Endothelial cell of umbilical vein (primary cell): ENCODE measurements at regions not wholly inside any gene's neighbourhood (a gene's known extent, or its start where the extent isn't known, plus 50 kb on each side); places are given as distances from the start of the nearest gene placed in this dataset.

Source experiments
- BruUV-seq: library from RNA; stranded (reverse); fragments of 400-500 nt; replicated peaks from 2 replicates; lab custom pipeline; 2021; lab: Mats Ljungman, UMichigan
- CTCF ChIA-PET: fragments of 300-600, 350-600 bp; sonication (Branson Sonifier 250); formaldehyde crosslinking; loops from one replicate; lab custom pipeline; 2021; ENCODE audit warnings: antibody characterized with exemption, inconsistent platforms; lab: Charles Lee
- POLR2A ChIA-PET: fragments of 300-600, 350-600 bp; sonication (Branson Sonifier 250); formaldehyde crosslinking; loops from one replicate; lab custom pipeline; 2021; ENCODE audit warnings: antibody characterized with exemption, inconsistent platforms; lab: Charles Lee
- DNase-seq: peaks from one replicate; pipeline ENCODE4 v3.0.0-alpha.2; 2011; ENCODE audit warnings: low read depth, low spot score
- FAIRE-seq: peaks from 2 replicates; lab custom pipeline; 2011; peaks lifted over from hg19 to GRCh38; lab: Jason Lieb, UNC
- H2AFZ ChIP-seq: 2 replicates; pipeline ENCODE4 v1.6.0; 2012; ENCODE audit warnings: low read depth, low read length, control low read depth, inconsistent platforms
- H3K27ac ChIP-seq: 2 replicates; pipeline ENCODE4 v1.5.1; 2011; ENCODE audit warnings: low read depth, mild to moderate bottlenecking, control low read depth, low read length, moderate library complexity; ENCODE audit not compliant: insufficient read depth
- H3K27me3 ChIP-seq, 2 experiments: 2 replicates each; pipeline versions ENCODE4 v1.6.0 to v1.6.1; 2011; ENCODE audit warnings: low read length in 2 of 2, mixed read lengths in 1 of 2; ENCODE audit not compliant: control insufficient read depth in 2 of 2, insufficient read depth in 2 of 2
- H3K36me3 ChIP-seq, 2 experiments: 2 replicates in 1 of 2; 3 replicates in 1 of 2; pipeline ENCODE4 v1.5.1; 2011; ENCODE audit warnings: low read length in 2 of 2, mild to moderate bottlenecking in 1 of 2, moderate library complexity in 1 of 2; ENCODE audit not compliant: control insufficient read depth in 2 of 2, insufficient read depth in 2 of 2; ENCODE audit errors: extremely low read depth in 1 of 2
- H3K4me1 ChIP-seq: 3 replicates; pipeline ENCODE4 v1.5.1; 2011; ENCODE audit warnings: mild to moderate bottlenecking, low read length; ENCODE audit not compliant: control insufficient read depth, insufficient read depth; ENCODE audit errors: extremely low read depth
- H3K4me2 ChIP-seq: 2 replicates; pipeline ENCODE4 v1.6.1; 2011; ENCODE audit warnings: low read length, control low read depth, mixed read lengths; ENCODE audit not compliant: insufficient read depth
- H3K4me3 ChIP-seq, 3 experiments: fragments of 200-600 bp in 1 of 3; sonication (generic), shearing (Covaris generic) in 1 of 3; replicated peaks in 1 of 3; 2 replicates each; pipeline ENCODE4 v1.5.1; 2011 to 2016; ENCODE audit warnings: control low read depth in 3 of 3, low read length in 3 of 3, mild to moderate bottlenecking in 2 of 3, inconsistent platforms in 1 of 3, low read depth in 1 of 3, moderate library complexity in 1 of 3; ENCODE audit not compliant: insufficient read depth in 1 of 3
- H3K79me2 ChIP-seq: 2 replicates; pipeline ENCODE4 v1.6.0; 2012; ENCODE audit warnings: low read length, inconsistent platforms; ENCODE audit not compliant: control insufficient read depth, insufficient read depth
- H3K9ac ChIP-seq: replicated peaks from 2 replicates; pipeline ENCODE3; 2011; ENCODE audit warnings: low read length, control low read depth; ENCODE audit not compliant: insufficient read depth; ENCODE audit errors: extremely low read depth
- H3K9me1 ChIP-seq: replicated peaks from 3 replicates; pipeline ENCODE4 v1.6.0; 2011; ENCODE audit warnings: mild to moderate bottlenecking, low read length; ENCODE audit not compliant: control insufficient read depth, insufficient read depth; ENCODE audit errors: extremely low read depth
- H3K9me3 ChIP-seq: replicated peaks from 2 replicates; pipeline ENCODE4 v1.5.1; 2012; ENCODE audit warnings: low read length, inconsistent platforms; ENCODE audit not compliant: control insufficient read depth, insufficient read depth
- H4K20me1 ChIP-seq: replicated peaks from 2 replicates; pipeline ENCODE3; 2011; ENCODE audit warnings: mild to moderate bottlenecking, low read length; ENCODE audit not compliant: control insufficient read depth, insufficient read depth; ENCODE audit errors: extremely low read depth
- CTCF ChIP-seq, 2 donors: IDR thresholded peaks; 1 replicate in 1 of 2; 2 replicates in 1 of 2; pipeline ENCODE4 v1.5.1; 2011; ENCODE audit warnings: low read length in 2 of 2, mild to moderate bottlenecking in 2 of 2, moderate library complexity in 2 of 2, control low read depth in 1 of 2, inconsistent platforms in 1 of 2, low read depth in 1 of 2; ENCODE audit not compliant: insufficient read depth in 1 of 2; ENCODE audit errors: extremely low read depth in 1 of 2
- EZH2 ChIP-seq: IDR thresholded peaks from 2 replicates; pipeline ENCODE4 v1.6.1; 2012; ENCODE audit warnings: borderline replicate concordance, low read depth, mild to moderate bottlenecking, moderate library complexity, low read length, inconsistent platforms; ENCODE audit not compliant: severe bottlenecking
- FOS ChIP-seq: IDR thresholded peaks from 2 replicates; pipeline ENCODE4 v1.6.1; 2011; ENCODE audit warnings: mild to moderate bottlenecking, low read length, moderate library complexity, borderline replicate concordance; ENCODE audit not compliant: insufficient read depth
- GATA2 ChIP-seq: IDR thresholded peaks from 2 replicates; pipeline ENCODE4 v1.7.0; 2011; ENCODE audit warnings: low read depth, mild to moderate bottlenecking, moderate library complexity, mixed read lengths, low read length; ENCODE audit not compliant: insufficient read length, insufficient read depth
- JUN ChIP-seq: IDR thresholded peaks from 2 replicates; pipeline ENCODE4 v1.6.1; 2011; ENCODE audit warnings: borderline replicate concordance, low read depth; ENCODE audit not compliant: insufficient read length, insufficient read depth
- MYC ChIP-seq: IDR thresholded peaks from one replicate; pipeline ENCODE4 v1.6.1; 2011; ENCODE audit warnings: mild to moderate bottlenecking, low read depth, low read length
- POLR2A ChIP-seq: IDR thresholded peaks from 2 replicates; pipeline ENCODE4 v1.6.1; 2012; ENCODE audit warnings: low read depth, mild to moderate bottlenecking, control low read depth, low read length
- POLR2AphosphoS5 ChIP-seq: IDR thresholded peaks from 2 replicates; pipeline ENCODE4 v1.6.1; 2012; ENCODE audit warnings: low read depth, mild to moderate bottlenecking, control low read depth, low read length, moderate library complexity; ENCODE audit not compliant: insufficient read depth
- dilution Hi-C: fragments of 300-500 bp; cut with MboI; formaldehyde crosslinking; loops from one replicate; pipeline ENCODE4 v1.15.0; 2019; ENCODE audit warnings: low sequenced_read_pairs; ENCODE audit not compliant: extremely low pct_ligation_motif_present
- intact Hi-C: fragments of 100-400 bp; cut with micrococcal nuclease; formaldehyde crosslinking; loops from one replicate; pipeline ENCODE4 v1.10.0; 2022
- TF ChIP-seq, protein P1 (sequence below): IDR thresholded peaks from 2 replicates; pipeline ENCODE4 v1.6.1; 2011; ENCODE audit not compliant: insufficient read depth, insufficient read length

DNA sequence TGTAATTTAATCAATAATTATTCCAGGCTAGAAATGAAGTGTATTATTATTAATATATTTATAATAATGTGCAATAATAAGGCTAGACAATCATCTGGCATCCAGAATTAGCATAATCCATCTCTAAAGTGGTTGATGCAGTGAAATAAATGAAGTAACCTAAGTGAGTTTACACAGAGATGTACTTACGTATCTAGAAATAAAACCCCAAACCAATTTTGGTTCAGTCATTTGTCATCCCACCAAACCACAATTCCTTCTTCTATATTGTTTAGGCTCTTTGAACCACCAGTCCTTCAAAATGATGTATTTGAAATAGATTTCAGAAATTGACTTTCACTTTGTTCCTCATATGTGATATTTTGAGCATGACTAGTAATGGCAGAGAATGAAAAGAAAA is 247.6 kb upstream of the MIR17HG start:
- H4K20me1 ChIP-seq, result no peaks in the 10 kb centered on the region
- no peak overlapping the region for H3K27ac ChIP-seq
- TF ChIP-seq, protein P1, sequence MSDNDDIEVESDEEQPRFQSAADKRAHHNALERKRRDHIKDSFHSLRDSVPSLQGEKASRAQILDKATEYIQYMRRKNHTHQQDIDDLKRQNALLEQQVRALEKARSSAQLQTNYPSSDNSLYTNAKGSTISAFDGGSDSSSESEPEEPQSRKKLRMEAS, result no peak
- TF ChIP-seq MYC (no peak), FOS (no peak), POLR2A (no peak), POLR2AphosphoS5 (no peak), GATA2 (no peak), JUN (no peak), CTCF (IDR thresholded peaks at IDR 0.05; ENCODE audit: extremely low read depth in 1 of 2, insufficient read depth in 1 of 2, low read depth in 1 of 2, low read length in 2 of 2) (no peak), EZH2 (no peak)
- no peak overlapping the region for H3K4me2 ChIP-seq
- no peaks in the 10 kb centered on the region for H3K27me3 ChIP-seq
- no peak for FAIRE-seq
- H3K36me3 ChIP-seq, result no peaks in the 10 kb centered on the region
- no TSS peak for BruUV-seq
- no peaks in the 10 kb centered on the region for H3K4me1 ChIP-seq
- no peaks in the 10 kb centered on the region for H3K9me1 ChIP-seq
- no peak overlapping the region for H3K4me3 ChIP-seq
- intact Hi-C loops (no loop called here), dilution Hi-C loops (no loop called here)
- CTCF ChIA-PET, result no interaction called here
- H3K79me2 ChIP-seq, result no peaks in the 10 kb centered on the region
- H2AFZ ChIP-seq, result no peak overlapping the region
- no peak for DNase-seq
- POLR2A ChIA-PET, result no interaction called here
- H3K9me3 ChIP-seq, result no peaks in the 10 kb centered on the region
- H3K9ac ChIP-seq, result no peak overlapping the region
